Parathyroid adenoma (tissue), 2 donors: ENCODE measurements at regions not wholly inside any gene's neighbourhood (a gene's known extent, or its start where the extent isn't known, plus 50 kb on each side); places are given as distances from the start of the nearest gene placed in this dataset.
"Not testable (repeated sequence)": the region's sequence is repeated elsewhere in the genome, so short reads cannot be mapped to it uniquely, and the experiment has no call there.

Experiments
- H2AFZ ChIP-seq: fragments of 300-600 bp; sonication (generic); one replicate; pipeline ENCODE4 v1.7.0; 2017; ENCODE audit warnings: antibody characterized with exemption, mild to moderate bottlenecking
- H3K27ac ChIP-seq: fragments of 300-600 bp; sonication (generic); one replicate; pipeline ENCODE4 v1.7.0; 2017
- H3K27me3 ChIP-seq: fragments of 300-600 bp; sonication (generic); one replicate; pipeline ENCODE4 v1.7.0; 2017; ENCODE audit warnings: low read length; ENCODE audit not compliant: control insufficient read depth, insufficient read depth
- H3K36me3 ChIP-seq: fragments of 300-600 bp; sonication (generic); one replicate; pipeline ENCODE4 v1.7.0; 2017; ENCODE audit warnings: low read length; ENCODE audit not compliant: control insufficient read depth, insufficient read depth
- H3K4me1 ChIP-seq: fragments of 300-600 bp; sonication (generic); one replicate; pipeline ENCODE4 v1.7.0; 2017; ENCODE audit warnings: control low read depth
- H3K4me2 ChIP-seq: fragments of 300-600 bp; sonication (generic); one replicate; pipeline ENCODE4 v1.7.0; 2017; ENCODE audit warnings: low read length
- H3K4me3 ChIP-seq: fragments of 300-600 bp; sonication (generic); one replicate; pipeline ENCODE4 v1.7.0; 2017; ENCODE audit warnings: low read depth, low read length
- H3K79me2 ChIP-seq: fragments of 300-600 bp; sonication (generic); one replicate; pipeline ENCODE4 v1.7.0; 2017; ENCODE audit warnings: control low read depth
- H3K9ac ChIP-seq: fragments of 300-600 bp; sonication (generic); one replicate; pipeline ENCODE4 v1.7.0; 2017; ENCODE audit warnings: mild to moderate bottlenecking
- H3K9me3 ChIP-seq: fragments of 300-600 bp; sonication (generic); one replicate; pipeline ENCODE4 v1.7.0; 2017; ENCODE audit warnings: low read length; ENCODE audit not compliant: control insufficient read depth
- TF ChIP-seq, protein P1 (sequence below): fragments of 300-600 bp; sonication (generic); IDR thresholded peaks from one replicate; pipeline ENCODE4 v1.7.0; 2017; ENCODE audit warnings: antibody characterized with exemption, mild to moderate bottlenecking
- donor health status: primary hyperparathyroidism.

GRCh38 chr18:39453356-39453755 lies 1887.8 kb upstream of the CELF4 start:
- Histone ChIP-seq H3K36me3 (no peaks in the 10 kb centered on the region), H3K4me1 (no peaks in the 10 kb centered on the region), H3K27me3 (no peaks in the 10 kb centered on the region), H2AFZ (no peak overlapping the region), H3K9me3 (no peaks in the 10 kb centered on the region), H3K4me2 (peak overlapping the region; percentile 3), H3K4me3 (no peak overlapping the region), H3K9ac (no peak overlapping the region), H3K27ac (no peak overlapping the region), H3K79me2 (no peaks in the 10 kb centered on the region)
- TF ChIP-seq, protein P1, sequence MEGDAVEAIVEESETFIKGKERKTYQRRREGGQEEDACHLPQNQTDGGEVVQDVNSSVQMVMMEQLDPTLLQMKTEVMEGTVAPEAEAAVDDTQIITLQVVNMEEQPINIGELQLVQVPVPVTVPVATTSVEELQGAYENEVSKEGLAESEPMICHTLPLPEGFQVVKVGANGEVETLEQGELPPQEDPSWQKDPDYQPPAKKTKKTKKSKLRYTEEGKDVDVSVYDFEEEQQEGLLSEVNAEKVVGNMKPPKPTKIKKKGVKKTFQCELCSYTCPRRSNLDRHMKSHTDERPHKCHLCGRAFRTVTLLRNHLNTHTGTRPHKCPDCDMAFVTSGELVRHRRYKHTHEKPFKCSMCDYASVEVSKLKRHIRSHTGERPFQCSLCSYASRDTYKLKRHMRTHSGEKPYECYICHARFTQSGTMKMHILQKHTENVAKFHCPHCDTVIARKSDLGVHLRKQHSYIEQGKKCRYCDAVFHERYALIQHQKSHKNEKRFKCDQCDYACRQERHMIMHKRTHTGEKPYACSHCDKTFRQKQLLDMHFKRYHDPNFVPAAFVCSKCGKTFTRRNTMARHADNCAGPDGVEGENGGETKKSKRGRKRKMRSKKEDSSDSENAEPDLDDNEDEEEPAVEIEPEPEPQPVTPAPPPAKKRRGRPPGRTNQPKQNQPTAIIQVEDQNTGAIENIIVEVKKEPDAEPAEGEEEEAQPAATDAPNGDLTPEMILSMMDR = no peak

DNA sequence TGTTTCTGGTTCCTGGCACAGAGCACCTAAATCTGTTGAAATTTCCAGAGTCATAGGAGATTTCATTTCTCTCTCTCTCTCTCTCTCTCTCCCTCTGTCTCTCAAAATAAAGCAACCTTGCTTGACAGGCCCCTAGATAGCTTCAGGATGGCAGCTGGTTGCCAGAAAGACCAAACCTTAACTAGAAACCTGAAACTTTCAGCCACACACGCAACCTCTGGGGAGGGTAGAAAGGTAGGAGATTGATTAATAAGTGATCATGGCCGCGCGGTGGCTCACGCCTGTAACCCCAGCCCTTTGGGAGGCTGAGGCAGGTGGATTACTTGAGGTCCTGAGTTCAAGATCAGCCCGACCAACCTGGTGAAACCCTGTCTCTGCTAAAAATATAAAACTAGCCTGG lies 1885.4 kb upstream of the CELF4 start:
- Histone ChIP-seq H3K4me1 (no peaks in the 10 kb centered on the region), H3K36me3 (no peaks in the 10 kb centered on the region), H2AFZ (no peak overlapping the region), H3K9ac (no peak overlapping the region), H3K9me3 (no peaks in the 10 kb centered on the region), H3K79me2 (no peaks in the 10 kb centered on the region), H3K27me3 (no peaks in the 10 kb centered on the region), H3K4me3 (no peak overlapping the region), H3K27ac (no peak overlapping the region), H3K4me2 (no peak overlapping the region)
- TF ChIP-seq, protein P1 = no peak

DNA sequence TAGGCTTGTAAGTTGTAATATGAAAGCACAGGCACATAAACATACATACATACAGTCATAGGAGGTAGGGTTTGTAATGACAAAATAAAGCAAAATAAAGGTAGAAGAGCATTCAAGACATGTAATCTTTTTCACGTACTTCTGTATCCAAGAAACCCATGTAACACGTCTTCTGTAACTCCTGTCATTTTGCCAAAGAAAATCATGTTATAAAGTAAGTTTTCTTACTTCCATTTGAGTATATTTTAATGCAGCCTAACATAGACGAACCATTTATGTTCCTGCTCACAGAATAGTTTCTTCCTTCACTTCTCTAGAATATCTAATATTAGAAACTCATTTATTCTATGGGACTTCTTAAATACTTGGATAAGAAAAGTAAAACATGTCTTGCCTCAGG lies 1884.0 kb upstream of the CELF4 start:
- Histone ChIP-seq H2AFZ (no peak overlapping the region), H3K9me3 (no peaks in the 10 kb centered on the region), H3K9ac (no peak overlapping the region), H3K27me3 (no peaks in the 10 kb centered on the region), H3K4me2 (no peak overlapping the region), H3K36me3 (no peaks in the 10 kb centered on the region), H3K4me1 (no peaks in the 10 kb centered on the region), H3K79me2 (no peaks in the 10 kb centered on the region), H3K27ac (no peak overlapping the region), H3K4me3 (no peak overlapping the region)
- TF ChIP-seq, protein P1 = no peak

DNA sequence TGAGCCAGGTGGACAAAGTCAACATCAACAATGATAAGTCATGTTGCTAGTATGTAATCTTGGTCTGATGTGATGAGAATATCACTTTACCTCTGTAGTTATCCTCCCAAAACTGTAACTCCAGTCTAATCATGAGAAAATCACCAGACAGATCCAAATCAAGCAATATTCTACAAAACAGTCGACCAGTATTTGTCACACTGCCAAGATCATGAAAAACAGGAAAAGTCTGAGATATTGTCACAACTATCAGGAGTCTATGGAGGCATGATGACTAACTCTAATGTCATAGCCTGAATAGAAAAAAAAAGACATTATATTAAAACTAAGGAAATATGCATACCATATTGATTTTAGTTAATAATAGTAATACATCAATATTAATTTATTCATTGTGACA lies 1883.3 kb upstream of the CELF4 start:
- Histone ChIP-seq H3K36me3 (no peaks in the 10 kb centered on the region), H3K4me2 (no peak overlapping the region), H3K4me1 (no peaks in the 10 kb centered on the region), H3K27me3 (no peaks in the 10 kb centered on the region), H3K79me2 (no peaks in the 10 kb centered on the region), H2AFZ (no peak overlapping the region), H3K4me3 (no peak overlapping the region), H3K9me3 (no peaks in the 10 kb centered on the region), H3K27ac (no peak overlapping the region), H3K9ac (no peak overlapping the region)
- TF ChIP-seq, protein P1 = no peak

DNA sequence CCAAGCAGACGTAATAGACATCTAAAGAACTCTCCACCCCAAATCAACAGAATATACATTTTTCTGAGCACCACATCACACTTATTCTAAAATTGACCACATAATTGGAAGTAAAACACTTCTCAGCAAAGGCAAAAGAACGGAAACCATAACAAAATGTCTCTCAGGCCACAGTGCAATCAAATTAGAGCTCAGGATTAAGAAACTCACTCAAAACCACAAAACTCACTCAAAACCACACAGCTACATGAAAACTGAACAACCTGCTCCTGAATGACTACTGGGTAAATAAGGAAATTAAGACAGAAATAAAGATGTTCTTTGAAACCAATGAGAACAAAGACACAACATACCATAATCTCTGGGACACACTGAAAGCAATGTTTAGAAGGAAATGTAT lies 1879.4 kb upstream of the CELF4 start:
- not testable (repeated sequence) for H3K9me3 ChIP-seq, H3K27ac ChIP-seq, H3K4me2 ChIP-seq, H3K36me3 ChIP-seq, H3K4me3 ChIP-seq, H3K79me2 ChIP-seq, H2AFZ ChIP-seq, H3K9ac ChIP-seq, H3K4me1 ChIP-seq, H3K27me3 ChIP-seq
